ENCODE measurements at regions not wholly inside any gene's neighbourhood (a gene's known extent, or its start where the extent isn't known, plus 50 kb on each side); places are given as distances from the start of the nearest gene placed in this dataset.

DNA sequence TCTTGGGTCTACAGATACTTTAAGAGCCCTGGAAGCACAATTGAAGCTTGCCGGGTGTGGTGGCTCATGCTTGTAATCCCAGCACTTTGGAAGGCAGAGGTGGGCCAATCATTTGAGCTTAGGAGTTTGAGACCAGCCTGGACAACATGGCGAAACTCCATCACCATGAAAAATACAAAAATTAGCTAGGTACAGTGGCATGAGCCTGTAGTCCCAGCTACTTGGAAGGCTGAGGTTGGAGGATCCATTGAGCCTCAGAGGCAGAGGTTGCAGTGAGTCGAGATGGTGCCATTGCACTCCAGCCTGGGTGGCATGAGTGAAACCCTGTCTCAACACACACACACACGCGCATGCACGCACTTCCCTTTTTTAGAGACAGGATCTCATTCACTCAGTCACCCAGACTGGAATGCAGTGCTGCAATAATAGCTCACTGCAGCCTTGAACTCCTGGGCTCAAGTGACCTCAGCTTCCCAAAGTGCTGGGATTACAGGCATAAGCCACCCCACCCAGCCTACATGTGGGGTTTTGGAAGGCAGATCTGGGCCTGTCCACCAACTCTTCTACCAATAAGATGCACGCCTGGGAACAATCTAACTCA is 182.5 kb upstream of the JARID2 start:
- no peak for DNase-seq

DNA sequence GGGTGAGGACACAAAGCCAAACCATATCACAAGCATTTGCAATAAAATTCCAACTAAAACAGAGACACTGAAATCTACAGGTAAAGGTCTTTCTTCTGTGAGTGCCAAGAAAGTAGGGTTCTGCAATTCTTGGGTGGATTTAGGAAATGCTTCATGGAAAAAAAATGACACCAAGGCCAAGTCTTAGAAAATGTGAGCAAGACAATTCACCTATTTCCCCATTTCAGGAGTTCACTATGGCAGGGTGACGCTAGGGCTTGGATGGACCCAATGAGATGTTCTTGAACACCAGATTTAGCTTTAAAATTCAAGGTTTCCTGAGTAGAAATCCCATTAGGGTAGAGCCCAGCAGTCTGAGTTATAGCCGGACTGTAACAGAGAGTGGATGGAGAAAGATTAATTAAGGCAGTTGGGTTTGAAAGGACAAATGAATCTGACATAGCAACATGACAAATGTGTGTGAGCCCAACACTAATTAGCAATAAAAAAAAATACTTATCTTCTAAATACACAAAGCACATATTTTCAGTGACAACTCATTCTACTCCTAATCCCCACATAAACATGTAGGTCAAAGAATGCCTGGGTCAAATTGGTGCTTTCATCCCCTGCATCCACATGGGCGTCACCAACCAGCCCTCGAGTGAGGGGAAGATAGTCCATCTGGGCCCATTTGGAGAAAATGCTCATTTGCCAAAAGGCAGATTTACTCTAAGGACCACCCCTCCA is 180.4 kb upstream of the JARID2 start:
- DNase-seq = no peak

DNA sequence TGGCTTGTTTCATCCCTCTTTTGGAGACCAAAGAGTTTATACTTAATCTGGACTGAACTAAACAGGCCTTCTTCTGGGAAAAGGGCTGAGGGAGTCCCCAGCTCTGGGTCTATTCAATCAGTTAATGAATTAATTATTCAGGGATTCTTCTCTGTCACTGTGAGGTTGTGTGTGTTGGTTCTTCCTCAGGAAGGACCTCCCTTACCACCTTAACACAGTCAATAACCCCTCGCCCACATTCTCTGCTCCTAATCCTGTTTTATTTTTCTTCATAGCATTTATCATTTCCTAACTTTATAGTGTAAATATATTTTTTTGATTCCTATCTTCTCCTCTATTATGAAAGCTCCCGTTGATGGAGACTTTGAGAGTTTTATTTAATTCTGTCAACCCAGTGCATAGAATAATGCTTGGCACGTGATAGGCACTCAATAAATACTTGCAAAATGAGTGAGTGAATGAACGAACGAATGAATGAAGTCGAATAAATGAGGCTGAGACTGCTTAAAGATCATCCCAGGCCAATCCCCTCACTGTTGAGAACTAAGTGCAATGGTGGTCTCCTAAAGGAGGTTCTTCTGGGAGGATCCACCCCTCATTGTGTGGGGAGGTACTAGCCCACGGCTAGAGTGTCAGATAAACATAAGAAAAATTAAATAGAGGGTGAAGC is 179.6 kb upstream of the JARID2 start:
- DNase-seq = no peak

DNA sequence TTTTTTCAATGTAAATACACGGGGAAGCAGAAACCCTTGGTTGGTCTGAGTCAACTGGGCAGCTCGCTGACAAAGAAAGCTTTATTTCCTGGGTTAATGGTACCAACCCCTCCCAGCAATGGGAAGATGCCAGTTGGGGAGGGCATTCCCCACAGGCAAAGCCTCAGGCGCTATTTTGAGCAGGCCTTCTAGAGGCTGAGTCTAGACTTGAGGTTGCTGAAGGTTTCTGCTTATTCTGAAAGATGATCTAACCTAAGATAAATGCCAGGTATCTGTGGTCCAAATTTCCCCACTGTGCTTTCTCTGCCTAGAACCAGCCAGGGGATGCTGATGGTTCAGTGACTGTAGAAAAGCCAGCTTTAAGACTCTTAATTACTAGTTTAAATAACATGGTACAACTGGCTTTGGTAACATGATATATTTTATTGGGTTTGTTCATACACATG is 172.5 kb upstream of the JARID2 start:
- DNase-seq = no peak

DNA sequence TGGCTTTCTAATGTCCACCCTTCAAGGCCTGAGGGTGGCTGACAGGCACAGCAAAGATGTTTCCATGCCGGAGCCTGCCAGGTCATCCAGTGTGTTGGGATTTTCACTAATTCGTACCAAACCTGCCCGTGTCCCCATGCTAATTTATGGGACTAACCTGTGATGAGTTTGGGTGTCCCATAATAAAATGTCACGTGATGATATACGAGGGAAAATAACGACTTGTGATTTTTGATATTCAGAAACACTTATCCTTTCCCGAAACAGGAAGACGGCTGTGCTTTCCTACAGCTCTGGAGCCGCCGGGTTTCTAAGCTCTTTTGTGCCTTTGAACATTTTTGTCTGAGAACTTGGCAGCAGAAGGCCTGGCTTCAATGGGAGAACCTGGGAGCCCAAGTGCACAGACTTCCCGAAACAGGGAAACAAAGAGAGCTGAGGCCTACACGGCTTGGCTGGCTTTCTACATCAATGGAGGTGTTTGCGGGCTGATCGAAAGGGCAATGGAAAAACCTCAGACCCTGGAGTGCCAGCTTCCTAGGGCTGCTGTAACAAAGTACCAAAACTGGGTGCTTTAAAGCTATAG is 171.9 kb upstream of the JARID2 start:
- DNase-seq = no peak

DNA sequence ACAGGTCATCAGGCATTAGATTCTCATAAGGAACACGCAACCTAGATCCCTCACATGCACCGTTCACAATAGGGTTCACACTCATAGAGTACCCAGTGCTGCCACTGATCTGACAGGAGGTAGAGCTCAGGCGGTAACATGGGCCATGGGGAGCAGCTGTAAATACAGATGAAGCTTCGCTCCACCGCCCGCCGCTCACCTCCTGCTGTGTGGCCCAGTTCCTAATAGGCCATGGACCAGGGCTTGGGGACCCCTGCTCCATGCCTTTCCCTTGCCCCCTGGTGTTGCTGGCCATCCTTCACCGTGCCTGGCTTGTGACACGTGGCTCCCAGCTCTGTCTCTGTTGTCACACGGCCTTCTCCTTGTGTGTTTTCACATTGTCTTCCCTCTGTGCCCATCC is 171.1 kb upstream of the JARID2 start:
- DNase-seq = no peak

DNA sequence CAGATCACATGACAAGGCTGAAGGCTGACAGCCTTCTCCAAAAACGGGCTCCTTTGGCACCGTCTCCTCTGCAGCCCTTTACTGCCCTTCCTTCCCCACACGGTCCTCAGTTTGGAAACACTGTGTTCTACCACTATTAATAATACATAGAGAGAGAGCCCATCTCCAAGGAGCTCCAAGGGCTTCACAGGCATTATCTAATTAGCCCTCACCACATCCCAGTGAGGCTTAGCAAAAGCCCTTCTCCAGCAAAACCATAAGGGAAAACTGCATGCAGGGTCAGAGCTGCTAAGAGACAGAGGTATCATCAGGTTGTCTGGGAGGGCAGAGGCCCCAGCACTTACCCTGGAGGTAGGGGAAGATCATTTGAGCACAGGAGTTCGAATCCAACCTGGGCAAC is 169.3 kb upstream of the JARID2 start:
- DNase-seq = no peak

DNA sequence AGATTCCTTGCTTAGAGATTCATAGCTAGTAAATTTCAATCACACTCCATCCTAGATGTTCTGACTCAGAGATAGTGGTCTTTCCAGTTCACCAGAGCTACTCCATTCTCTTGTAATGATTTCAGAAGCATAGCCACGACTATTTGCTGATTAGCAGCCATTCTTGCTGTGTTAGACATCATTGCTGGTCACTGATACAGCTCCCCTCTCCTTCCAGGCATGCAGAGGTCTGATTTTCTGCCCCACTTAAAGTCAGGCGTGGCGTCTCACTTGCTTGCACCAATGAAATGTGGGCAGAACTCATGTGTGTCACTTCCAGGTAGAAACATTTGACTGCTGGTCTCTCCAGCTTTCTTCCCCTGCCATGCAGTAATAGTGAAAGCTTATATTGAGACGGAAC is 168.9 kb upstream of the JARID2 start:
- DNase-seq = no peak

DNA sequence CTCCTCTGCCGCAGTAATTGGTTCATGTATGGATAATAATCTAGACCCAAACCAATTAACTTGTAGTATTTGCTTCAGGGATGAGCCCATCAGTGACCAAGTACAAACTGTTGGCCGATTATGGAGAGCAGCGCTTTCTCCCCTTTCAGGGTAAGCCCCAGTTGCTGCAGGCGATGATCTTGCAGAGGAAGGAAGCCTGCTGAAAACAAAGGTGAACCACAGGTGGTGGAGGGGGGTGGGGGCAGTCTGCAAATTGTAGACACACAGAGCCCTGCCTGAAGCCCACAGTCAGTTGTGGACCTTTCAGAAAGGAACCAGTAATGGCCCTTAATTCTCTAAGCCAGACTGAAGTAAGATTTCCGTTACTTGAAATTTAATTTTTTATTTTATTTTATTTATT is 167.9 kb upstream of the JARID2 start:
- no peak for DNase-seq

DNA sequence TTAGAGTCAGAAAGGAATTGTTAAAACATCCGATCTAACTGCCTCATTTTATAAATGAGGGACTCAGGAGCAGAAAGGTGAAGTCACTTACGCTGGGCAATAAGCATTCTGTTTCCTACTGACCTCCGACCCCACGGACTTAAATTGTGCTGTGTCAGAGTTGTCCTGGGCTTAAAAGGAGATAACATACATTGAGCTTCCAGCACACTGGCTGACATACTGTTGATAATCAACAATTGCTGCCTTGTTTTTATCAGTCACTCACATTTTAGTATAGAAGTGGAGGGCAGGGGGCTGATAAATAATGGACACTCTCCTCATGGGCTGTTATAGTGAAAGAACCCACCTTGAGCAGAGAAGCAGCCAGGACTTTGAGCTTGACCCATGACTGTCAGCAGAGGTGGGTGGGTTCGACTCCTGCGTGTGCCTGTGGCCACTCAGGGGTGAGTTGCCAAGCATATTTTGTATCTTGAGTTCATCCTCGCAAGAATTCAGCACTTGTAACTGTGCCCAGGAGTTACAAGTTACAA is 166.5 kb upstream of the JARID2 start:
- no peak for DNase-seq

DNA sequence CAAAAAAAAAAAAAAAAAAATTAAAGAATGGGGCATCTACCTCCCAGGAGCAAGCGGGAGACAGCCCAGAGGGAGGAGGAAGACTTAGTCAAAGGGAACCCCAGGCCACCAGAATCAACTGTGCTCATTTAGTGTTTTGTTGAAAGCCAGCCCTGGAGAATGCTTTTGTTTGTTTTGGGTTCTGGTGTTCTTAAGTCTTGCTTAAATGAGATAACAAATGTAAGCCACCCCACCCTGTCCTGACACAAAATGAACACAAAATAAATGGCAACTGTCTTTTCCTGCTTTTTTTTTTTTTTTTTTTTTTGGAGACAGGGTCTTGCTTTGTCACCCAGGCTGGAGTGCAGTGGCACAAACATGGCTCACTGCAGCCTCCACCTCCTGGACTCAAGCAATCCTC is 165.0 kb upstream of the JARID2 start:
- no peak for DNase-seq

DNA sequence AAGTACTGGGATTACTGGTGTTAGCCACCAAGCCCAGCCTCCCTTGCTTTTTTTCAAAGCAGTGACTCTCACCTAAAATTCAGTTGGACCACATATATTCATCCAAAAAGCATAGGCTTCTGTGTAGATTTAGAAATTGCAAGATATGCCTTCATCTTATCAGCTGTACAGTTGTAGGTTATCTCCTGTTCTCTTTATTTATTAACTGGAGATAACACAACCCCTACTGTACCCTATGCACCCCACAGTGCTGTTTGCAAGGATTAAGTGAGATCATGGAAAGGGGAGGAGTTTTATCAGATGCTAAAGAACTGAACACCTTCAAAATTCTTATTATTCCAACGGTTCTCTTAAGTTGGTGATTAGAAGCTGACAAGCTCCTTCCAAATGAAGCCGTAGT is 164.4 kb upstream of the JARID2 start:
- no peak for DNase-seq

DNA sequence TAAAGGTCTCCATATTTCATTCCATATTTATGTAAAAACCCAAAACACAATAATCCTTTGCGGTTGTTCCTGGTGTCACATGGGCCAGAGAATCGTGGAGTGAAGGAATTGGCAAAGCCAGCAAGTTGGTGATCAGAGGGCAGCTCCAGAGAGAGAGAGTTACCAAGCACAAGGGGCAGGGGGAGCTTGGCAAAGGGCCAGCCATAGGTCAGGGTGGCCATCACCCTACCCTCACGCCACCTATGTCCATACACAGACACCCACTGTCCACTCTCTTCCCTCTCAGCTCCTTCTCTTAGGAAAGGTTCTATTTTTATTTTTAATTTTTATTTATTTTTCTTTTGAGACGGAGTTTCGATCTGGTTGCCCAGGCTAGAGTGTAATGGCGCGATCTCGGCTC is 163.2 kb upstream of the JARID2 start:
- DNase-seq = no peak

DNA sequence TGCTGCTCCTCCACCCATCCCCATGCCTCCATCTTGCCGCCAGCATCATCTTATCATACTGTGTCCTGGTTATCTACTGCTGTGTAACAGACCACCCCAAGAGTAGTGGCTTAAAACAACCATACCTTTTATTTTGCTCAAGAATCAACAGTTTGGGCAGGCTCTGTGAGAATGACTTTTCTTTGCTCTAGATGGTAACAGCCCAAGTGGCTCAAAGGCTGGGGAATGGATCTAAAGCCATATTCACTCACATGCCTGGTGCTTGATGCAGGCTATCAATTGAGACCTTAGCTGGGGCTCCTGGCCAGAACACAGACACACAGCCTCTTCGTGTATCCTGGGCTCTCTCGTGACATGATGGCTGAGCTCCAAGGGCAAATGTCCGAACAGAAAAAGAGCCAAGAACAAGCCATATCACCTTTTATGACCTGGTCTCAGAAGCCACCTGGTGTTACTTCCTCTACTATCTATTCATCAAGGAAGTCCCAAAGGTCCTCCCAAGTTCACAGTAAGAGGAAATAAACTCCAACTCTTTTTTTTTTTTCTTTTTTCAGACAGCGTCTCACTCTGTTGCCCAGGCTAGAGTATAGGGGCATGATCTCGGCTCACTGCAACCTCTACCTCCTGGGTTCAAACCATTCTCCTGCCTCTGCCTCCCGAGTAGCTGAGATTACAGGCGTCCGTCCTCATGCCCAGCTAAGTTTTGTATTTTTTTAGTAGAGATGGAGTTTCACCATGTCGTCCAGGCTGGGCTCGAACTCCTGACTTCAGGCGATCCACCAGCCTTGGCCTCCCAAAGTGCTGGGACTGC is 159.3 kb upstream of the JARID2 start:
- no peak for DNase-seq

DNA sequence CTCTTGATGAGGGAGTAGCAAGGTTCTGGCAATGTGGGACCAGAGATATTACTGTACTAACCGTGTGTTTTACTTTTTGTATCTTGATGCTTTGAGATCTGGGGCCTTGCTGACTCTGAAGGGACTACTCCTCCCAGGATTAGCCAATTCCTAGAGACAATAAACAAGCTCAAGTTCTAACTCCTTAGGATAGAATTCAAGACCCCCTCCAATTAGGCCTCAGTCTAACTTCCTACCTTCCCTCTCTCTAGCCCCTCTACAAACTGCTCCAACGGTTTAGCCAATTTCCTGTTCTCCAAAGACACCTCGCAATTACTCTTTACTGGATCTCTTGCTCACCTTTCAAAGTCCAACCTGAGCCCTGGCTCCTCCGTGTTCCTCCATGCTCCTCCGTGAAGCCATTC is 158.7 kb upstream of the JARID2 start:
- DNase-seq = no peak

DNA sequence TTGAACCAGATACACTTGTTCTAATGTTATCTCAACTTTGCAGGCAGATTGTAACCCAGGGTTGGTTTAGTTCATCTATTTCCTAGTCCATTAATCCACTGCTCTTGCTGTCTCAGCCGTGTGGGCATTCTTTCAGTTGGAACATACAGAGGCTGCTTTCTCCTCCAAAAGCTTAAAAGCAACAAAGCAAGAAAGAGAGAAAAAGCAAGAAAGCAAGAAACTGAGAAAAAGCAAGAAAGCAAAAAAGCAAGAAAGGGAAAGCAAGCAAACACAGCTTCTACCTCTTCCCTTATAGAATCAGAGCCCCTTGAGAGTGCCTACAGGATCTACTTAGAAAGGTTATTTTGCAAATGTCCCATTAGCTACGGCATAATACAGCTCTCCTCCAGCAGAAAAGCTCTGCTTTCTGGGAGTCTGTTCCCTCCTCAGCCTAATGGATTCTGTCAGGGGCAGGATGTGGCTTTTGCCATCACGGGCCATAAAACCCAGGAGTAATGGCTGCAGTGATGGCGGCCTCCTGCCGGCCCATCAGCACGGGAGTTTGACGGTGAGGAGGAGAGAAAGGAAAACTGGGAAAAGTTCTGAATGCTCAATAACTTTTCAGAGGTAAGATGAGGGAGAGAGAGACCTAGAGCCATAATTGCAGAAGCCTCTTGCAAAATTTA is 156.8 kb upstream of the JARID2 start:
- no peak for DNase-seq

DNA sequence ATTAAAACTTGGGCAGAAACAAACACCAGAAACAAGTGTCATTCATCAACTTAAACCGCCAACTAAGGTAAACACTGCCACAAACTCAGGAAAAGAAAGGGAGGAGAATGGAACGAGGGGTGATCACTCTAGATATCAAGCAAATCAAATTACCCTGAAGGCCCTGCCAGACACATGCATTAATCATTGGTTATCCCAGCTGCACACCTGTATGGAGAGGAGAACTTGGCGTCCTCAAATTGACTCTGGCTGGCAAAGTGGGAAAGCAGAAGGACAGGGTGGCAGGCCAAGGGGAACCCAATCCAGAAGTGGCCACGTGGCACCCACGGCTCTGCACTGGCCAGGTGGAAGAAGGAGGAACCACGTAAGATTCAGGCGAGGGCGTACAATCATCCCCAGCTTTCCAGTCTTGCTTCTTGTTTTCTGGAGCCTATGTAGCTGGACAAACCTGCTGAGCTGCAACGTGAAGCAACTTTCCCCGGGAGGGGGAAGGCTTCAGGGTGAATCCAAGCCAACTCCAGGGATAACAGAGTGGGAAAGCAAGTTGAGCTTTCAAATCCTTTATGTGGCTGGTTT is 156.2 kb upstream of the JARID2 start:
- DNase-seq = no peak

DNA sequence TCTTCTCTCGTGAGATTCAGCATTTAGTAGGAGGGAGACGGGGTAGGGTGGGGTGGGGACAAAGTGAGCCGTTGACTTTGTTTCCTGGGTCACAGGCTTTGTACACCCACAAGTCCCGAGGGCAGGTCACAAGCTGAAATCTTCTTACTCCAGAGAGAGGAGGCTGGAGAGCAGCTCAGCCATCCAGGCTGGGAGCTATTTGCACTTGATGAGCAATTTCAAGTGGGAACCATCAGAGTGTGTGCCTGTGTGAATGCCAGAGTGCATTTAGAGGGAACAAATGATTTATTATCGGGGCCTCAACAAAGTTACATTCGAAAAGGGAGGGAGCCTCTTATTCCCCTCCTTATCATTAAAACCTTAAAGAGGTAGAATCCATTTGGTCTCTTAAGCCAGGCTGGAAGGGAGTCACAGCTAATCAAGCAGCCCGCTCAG is 155.7 kb upstream of the JARID2 start:
- no peak for DNase-seq

DNA sequence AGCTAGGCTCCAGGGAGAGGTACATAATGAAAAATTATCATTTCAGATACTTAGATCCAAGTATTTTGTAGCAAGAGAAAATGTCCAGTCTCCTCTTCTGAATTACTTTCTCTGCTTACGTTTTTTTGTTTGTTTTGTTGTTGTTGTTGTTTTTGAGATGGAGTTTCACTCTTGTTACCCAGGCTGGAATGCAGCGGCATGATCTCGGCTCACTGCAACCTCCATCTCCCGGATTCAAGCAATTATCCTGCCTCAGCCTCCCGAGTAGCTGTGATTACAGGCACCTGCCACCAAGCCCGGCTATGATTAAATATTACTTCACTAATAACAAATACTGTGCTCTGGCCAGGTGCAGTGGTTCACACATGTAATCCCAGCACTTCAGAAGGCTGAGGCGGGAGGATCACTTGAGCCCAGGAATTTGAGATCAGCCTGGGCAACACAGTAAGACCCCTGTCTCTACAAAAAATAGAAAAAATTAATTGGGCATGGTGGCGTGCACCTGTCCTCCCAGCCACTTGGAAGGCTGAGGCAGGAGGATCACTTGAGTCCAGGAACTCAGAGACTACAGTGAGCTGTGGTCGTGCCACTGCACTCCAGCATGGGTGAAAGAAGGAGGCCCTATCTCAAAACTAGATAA is 155.0 kb upstream of the JARID2 start:
- no peak for DNase-seq

DNA sequence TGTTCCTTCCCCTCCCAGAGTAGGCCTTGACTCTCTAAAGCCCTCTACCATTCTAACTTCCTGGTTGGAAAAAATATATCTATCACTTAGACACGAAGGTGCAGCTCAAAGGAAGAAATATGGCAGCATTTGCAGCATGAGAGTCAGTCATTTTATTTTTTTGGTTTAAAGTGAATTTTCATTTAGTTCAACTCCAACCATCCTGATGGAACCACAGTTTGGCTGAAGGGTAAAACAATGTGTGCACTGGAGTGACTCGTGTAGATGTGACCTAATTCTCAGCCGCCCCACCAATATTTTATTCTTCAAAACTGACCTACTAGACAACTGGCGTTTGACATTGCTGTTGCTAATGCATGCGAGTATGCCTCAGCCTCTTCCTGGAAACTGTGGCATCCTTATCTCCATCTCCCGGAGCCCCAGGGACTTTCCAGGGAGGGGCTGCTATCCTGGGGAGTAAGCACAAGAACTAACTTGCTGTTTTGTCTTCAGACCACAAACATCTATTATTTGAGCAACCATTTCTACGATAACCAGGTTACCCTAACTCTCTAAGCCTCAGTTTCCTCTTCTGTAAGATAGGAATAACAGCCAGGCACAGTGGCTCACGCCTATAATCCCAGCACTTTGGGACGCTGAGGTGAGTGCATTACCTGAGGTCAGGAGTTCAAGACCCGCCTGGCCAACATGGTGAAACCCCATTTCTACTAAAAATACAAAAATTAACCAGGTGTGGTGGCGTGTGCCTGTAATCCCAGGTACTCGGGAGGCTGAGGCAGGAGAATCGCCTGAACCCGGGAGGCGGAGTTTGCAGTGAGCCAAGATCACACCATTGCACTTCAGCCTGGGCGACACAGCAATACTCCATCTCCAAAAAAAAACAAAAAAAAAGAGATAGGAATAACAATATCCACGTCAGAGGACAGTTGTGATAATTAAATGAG is 148.7 kb upstream of the JARID2 start:
- no peak for DNase-seq
